Hippocampal formation (tissue), 2 donors: ENCODE measurements at regions not wholly inside any gene's neighbourhood (a gene's known extent, or its start where the extent isn't known, plus 50 kb on each side); places are given as distances from the start of the nearest gene placed in this dataset.

Experiments
- DNase-seq, 2 donors: peaks; one replicate each; lab custom pipeline; 2025; lab: John Stamatoyannopoulos, UW

DNA sequence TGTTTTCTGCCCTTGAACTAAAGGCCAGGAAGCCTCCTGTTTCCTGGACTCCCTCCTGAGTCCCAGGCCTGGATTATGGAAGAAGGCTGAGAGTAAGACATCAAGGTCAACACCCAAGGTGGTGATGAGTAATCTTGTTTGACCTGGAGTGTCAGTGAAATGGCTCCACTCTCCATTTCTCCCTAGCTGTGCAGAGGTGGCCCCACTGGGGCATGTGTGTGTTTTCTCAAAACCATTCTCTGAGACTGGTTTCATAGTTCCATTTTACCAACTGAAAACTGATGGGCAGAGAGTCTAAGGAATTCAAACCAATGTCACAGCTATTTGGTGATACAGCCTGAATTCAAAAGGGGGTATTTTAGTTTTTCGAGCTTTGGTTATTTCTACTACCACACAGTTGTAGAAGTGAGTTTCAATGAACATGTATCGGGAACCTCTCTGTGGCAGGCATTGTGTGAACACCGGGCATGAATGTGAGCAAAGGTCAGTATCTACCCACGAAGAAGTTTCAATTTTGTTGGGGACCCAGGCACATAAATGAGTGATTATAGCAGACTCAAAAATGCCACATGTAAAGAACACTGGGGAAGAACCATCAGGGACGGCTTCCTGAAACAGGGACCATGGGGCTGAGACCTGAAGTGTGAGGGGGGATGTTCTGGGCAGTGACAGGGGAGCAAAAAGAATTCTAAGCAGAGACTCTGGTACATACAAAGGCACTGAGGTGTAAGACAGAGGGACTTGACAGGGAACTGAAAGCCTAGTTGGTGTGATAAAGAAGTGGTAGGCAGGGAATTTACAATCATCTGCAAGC, 269.6 kb upstream of the KLF4 start:
- no peak for DNase-seq

DNA sequence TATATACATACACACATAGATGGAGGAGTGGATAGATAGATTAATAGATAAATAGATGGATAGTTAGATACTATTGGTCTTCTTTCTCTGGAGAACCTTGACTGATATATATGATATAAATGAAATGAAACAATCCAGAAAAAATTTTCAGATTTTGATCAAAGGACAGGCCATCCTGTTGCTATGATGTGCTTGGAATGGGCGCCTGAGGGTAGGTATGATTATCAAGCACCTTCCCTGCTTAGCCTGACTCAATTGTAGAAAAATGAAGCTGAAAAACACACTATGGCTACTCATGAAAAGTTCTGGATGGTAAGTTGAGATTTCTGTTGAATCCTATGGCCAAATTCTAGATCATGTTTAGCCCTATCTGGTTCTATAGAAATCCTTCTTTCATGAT, 266.5 kb upstream of the KLF4 start:
- DNase-seq: no peak

DNA sequence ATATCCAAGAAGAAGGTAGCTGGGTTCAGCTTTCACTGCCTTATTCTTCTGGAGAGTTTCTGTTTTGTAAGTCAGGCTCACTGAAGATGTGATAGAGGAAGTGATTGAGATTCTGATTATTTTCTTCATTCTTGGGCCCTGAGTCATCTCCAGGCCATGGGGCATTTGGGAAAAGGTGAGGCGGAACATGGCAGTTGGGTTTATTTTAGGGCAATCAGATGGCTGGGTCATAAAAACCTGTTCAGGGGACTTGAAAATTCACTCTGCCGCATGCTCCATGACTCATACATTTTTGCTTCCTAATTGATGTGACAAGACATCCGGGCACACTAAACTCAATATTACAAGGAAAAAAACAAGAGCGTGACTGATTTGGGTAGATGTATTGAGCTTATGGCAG, 265.7 kb upstream of the KLF4 start:
- DNase-seq: no peak

DNA sequence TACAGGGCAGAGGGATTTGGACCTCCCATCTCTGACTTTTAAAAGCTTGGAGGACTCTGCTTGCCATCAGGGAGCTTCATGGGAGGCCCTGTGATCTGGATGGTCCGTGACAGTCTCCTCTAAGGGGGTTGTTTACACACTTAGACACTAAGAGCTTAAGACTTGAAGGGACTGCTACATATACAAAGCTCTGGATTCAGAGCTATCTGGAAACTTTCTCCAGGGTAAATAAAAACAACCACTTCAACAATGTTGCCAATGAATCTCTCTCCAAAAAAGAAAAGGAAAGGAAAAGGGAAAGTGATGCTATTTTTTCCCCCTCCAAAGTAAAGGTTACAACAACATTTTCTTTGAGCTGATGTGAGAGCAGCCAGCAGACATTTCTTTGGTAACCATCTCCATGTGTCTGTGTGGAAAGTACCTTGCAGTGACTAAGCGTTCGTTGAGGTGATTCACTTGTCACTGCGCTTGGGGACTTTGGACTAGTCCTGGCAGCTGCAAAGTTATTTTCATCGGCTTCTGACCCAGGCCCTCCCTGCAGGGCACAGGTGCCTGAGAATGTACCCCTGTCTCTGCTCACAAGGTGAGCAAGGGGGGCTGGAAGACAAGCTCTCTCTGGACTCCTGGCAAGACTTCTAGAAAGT, 262.1 kb upstream of the KLF4 start:
- no peak for DNase-seq

DNA sequence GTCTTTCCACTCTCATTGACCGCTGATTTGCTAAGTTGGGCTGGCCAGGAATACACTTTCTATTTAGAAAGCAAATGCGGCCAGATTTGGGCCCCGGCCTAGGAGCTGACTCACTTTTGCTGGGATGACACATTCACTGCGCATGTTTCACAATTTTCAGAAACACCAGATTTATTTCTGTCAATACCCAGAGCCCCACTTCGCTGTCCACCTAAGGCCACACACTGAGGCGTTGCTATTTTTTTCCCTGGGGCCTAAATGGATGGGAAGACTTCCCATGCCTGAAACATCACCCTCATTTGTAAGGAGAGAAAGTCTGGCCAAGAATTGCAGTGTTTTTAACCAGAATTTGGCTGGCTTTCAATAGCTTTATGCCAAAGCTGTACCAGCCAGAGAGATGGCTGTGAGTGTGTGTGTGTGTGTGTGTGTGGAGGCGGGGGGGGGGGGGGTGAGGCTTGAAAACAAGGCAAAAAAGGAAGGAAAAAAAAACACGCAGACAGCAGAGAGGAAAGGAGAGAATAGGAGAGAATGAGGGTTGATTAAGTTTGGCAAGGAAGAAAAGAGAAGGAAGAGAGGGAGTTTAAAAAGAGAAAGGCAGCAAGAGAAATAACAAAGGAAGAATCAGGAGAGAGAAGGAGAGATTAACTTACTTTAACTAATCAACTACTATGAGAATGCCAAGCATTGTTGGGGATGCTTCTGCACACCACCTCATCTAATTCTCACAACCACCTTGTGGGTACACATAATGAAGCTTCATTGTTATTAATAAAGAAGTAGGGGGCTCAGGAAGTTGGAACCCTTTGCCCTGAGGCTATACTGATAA, 261.4 kb upstream of the KLF4 start:
- DNase-seq: peak; percentile 79 to 86

DNA sequence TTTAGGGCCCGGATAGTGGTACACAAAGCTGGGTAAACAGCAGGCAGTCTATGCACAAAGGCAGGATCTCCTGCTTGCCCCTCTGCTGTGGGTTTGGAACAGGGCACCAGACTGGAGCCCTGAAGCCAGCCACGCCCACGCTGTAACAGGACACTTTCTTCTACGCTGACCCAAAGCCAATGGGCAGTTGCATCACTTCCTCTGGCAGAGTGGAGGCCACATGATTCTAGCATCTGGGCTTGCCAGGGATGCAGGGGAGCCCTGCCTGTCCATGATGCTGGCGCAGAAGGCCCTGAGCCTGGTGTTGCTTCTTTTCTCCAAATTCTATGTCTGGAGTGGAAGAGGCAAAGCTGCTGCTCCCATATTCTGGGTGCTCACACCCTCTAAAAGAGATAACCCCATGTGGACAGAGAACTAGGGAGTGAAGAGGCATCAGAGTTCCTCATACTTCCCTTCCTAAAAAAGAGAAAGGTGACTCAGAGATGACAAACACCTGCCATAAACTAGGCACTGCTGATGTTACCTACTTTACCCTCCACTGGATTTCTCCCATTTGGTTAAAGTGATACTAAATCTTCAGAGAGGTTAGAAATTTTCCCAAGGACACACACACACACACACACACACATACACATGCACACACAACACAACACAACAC, 260.3 kb upstream of the KLF4 start:
- peak; percentile 84 to 88 for DNase-seq

DNA sequence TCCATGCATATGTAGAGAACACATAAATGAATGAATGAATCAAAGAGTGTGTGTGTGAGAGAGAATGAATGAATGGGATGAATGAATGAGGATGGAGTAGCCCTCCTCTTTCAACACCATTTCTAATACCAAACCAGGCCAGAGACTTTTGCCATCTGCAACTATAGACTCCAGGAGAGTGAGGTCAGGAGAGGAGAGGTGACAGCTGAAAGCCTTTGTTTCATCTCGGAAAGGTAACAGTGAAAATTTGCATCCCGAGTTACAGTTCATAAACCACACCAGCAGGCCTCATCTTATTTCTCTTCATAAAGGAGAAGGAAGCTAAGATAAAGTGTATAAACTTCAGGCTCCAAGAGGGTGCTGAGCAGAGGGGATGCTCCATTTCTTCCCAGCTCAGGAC, 255.3 kb upstream of the KLF4 start:
- DNase-seq: no peak

DNA sequence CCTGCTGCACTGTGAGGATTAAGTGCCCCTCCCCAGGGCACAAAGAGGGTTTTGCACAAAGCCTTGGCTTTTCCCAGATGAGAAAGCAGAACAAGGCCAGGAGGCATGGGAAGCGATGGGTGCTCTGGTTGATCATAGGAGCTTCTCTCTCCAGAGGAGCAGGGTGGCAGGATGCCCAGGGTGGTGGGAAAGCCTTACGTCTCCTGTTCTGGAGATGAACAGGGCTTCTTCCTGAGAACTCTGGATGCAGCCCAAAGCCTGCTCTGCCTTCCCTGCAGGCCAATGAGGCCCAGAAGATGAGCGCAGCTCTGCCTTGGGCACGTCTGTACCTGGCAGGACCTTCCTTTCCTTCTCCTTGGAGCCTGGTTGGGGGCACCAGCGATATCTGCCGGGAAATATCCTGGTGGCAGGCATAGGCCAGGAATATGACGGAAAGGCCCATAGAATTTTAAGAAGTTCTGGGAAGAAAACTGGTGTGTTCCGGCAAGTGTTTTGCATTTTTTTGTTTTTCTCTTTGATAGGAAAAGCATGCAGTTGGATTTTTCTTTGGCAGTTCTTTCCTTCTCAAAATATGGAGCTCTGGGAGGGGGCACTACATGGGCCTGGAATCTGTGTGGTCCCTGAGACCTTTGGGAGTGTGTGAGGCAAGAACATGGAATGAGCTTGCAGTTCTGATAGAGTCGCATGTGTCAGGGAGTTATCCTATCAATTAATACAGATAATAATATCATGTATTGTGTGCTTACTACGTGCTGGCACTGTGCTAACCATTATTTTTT, 253.2 kb upstream of the KLF4 start:
- DNase-seq: no peak

DNA sequence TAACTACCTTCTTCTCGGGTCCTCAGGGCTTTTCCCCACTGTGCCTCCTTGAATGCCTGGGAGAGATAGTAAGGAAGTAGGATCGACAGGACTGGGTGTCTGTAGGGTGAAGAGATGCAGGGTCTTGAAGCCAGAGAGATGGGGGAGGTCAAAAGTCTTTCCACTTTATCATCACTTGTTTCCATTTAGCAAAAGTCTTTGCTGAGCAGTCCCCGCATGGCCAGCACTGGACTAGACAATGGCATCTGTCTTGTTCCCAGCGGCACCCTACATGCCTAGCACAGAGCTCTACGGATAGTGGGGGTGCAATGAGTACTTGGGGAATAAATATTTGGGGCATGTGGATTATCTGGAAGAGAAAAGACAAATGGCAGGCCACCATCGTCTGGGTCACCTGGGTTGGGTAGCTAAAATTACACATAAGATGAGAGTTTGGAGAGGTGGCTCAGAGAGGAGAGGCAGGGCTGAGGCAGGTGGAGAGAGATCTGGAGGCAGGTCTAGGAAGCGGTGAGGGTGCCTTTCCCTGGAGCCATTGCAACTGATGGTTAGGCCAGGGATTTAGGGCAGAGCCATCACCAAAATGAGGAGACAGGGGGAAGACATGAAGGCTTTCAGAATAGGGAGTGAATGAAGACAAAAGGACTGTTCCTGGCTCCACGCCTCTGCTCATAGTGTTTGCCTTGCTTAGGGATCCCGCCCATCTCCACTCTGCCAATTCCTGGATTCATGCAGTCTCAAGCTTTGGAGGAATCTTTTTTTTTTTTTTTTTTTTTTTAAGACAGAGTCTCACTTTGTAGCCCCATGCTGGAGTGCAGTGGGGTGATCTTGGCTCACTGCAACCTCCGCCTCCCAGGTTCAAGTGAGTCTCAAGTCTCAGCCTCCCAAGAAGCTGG, 250.8 kb upstream of the KLF4 start:
- no peak for DNase-seq

DNA sequence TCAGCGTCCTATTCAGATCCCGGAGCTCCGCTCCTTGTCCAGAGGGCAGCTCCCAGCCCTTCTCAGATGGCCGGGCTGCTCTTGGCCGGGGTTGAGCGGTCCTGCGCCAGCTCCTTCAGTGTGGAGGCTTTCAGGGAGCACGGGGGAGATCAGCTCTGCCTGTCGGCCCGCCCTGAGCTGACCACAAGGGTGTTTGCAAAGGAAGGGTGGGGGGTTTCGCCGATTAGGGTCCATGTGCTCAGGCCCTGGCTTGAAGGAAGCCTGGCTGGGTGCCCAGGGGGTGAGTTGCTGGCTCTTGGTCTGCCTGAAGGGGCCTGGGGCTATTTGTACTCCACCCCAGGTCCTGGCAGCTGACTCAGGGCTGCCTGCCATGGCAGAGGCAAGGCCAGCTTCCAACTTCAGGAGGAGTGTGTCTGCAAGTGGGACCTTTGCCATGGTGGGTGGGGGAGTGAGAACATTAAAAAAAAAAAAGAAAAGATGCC, 250.1 kb upstream of the KLF4 start:
- peak; percentile 13 to 44 for DNase-seq

DNA sequence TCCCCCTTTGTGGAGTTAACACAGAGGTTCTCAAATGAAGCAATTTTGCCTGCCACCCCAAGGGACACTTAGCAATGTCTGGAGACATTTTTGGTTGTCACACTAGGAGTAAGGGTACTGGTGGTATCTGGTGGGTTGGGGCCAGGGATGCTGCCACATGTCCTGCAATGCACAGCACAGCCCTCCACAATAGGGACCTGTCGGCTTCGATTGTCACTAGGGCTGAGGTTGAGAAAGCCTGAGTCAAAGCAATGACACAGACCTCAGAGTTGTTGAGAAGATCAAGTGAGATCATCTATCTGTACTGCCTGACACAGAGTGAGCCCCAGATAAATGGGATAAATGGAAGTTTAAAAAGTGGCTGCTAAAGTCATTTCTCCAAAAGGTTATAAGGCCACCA, 249.2 kb upstream of the KLF4 start:
- DNase-seq: no peak

DNA sequence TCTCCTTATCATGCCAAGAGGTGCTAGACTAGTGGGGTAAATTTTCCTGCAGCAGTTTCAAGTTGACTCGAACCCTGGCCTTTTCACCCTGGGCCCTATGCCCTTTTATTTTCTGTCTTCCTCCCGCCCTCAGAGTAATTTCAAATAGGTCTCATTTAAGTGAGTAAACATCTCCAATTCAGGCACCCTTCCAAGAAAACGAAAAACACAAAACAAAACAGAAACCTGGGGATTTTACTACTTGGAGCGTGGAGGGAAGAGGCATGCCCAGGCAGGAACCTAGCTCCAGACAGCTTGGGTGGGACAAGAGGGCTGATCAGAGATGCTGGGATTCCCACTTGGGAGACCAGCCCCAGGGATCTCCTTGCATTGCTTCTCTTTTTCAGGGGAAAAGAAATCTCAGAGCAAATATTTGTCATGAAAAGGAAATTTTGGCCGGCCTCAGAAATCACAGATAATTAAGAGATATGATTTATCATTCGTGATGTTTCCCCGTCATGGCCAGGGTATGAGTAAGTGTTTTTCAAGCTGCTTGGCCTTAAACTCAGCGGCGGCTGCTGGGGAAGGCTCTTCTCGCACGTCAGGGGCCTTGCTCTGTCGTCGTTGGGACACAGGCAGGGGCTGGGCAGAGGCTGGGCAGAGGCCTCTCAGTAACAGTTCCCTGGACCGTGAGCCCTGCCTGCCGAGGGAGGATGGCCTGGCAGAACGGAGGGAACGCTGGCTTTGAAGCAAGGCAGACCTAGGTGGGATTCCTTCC, 248.6 kb upstream of the KLF4 start:
- no peak for DNase-seq

DNA sequence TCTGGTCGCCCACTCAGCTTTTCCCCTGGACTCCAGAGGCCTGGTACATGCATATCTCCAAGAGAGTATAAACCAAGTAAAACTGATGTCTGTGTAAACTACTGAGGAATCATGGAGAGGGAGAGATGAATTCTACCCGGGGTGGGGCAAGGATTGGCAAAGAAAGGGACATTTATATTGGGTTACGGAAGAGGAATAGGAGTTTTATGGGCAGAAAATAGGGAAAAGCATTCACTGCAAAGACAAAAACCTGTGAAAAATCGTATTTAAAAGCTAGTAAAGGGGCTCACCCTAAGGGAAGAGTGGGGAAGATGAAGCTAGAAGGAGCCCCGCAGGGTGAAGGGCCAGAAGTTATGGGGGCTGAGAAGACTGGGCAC, 248.0 kb upstream of the KLF4 start:
- no peak for DNase-seq

DNA sequence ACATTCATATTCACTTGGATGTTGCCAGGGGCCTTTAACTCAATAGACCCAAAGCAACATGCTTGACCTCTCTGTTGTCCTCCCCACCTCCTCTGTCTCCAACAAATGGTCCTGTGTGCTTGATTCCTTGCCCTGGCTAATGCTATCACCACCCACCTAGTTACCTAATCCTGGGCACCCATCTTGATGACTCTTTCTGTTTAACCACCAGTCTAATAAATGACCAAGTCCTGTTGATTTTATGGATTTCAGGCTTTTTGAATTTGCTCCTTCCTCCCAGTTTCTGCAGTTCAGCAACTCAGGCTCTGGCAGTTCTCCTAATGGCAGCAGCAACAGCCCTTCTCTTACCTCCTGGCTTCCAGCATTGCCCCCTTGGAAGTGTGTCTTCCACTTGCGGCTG, 246.3 kb upstream of the KLF4 start:
- DNase-seq: no peak

DNA sequence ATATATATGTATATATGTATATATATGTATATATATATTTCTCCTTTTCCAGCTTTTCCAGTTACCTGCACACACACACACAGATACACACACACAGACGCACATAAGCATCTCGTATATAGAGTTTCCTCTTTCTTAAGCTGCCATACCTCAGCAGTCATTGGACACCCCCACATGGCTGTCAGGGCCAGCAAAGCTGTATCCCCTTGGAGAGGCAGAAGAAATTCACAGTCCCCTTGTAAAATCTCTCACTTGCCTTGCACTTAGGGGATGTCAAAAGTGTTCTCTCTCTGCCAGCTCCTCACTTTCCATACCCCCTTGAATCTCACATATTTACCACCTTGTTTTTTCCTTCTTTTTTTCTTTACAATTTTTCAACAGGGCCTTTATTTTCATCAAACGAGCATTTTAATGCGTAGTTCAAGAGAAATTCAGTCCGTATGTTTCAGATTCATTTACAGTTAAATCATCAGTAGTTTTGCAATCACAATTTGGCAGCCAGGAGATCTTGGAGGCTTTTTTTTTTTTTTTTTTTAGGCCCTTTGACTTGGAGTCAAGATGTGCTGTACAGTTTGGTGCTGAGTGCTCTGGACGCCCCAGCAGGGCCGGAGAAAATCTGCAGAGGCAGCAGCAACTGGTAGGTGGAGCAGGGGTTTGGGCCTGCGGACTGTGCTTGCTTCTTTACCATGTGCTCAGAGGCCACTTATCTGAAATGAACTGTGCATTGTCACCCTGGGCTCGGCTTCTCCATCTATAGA, 244.9 kb upstream of the KLF4 start:
- DNase-seq: no peak

DNA sequence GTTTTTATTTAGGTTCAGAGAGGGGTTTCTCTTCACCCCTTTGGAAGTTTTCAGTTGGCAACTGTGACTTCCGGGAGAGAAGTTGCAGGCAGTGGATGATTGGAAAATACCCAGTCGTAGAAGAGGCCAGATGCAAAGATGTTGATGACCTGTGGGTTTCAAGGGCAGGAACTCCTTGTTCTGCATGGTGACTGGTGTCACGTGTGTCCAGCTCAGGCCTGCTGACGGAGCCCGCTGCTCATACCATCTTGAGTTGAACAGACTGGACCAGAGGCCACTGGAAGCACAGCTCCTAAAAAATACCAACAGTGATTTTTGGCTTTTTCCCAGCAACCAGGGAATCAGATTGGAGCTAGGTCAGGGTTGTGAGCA, 243.9 kb upstream of the KLF4 start:
- DNase-seq: peak in 1 of 2 donors; percentile 24

DNA sequence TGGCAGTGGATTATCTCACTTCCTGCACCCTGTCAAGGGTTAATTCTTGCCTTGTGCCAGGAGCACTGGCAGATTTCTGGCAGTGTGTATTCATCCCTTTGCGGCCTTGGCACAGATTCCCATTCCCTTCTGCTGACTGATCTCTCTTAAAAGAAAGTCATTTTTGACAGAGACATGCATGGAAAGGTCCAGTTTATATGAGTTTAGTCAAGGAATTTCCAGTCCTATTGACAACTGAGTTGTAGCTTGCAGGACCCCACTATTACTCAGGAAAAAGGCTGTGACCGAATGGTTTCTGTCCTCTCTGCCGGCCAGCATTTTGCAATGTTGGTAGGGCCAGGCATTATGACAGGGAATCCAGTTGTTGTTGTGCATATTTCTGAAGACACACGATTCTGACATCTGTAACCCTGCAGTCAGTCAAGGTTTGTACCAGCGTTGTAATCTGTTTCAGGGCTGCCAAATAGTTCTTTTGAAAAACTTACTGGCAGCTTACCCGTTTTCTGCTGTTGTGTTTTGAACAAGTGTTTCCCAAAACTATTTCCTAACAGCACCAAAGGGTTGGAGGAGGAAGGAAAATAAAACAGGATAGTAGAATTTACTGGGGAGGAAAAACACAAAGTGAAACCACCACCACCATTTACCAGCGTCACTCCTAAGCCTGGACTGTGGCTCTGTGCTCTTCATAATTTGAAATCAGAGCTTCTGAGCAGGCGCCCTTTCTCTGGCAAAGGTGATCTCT, 243.4 kb upstream of the KLF4 start:
- no peak for DNase-seq

DNA sequence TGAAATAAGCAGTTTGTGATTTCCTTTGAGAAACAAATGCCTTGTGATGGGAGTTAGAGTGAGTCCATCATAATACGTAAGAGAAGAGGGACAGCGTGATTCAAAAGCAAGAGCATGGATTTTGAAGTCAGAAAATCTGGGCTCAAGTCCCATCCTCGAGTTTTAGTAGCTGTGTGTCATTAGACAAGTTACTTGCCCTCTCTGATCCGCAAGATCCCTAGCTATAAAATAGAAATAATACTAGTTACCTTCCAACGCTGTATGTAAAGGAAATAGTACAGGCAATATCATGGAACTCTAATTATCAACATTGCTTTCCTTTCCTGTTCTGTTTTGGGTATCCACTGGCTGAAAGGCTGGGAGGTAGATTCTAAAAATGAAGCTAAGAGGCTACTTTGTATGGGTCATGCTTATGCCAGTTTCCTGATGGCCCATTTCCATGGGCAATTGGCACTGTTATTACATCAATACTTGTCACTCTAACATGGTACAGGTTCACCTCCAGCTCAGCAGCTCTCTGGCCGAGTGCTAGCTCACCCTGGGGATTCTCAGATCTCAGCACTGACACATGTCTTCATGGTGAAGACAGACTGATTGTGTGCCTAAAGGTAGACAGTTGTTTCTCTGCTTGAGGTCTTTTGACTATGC, 241.7 kb upstream of the KLF4 start:
- no peak for DNase-seq
